CD8-positive, alpha-beta memory T cell (primary cell): ENCODE measurements at regions not wholly inside any gene's neighbourhood (a gene's known extent, or its start where the extent isn't known, plus 50 kb on each side); places are given as distances from the start of the nearest gene placed in this dataset.

Source experiments
- CTCF ChIA-PET: fragments of 350-600 bp; sonication (Branson Sonifier 250); formaldehyde crosslinking; loops from one replicate; lab custom pipeline; 2021; ENCODE audit warnings: antibody characterized with exemption; lab: Charles Lee
- POLR2A ChIA-PET: fragments of 350-600 bp; sonication (Branson Sonifier 250); formaldehyde crosslinking; loops from one replicate; lab custom pipeline; 2021; ENCODE audit warnings: antibody characterized with exemption; lab: Charles Lee
- DNase-seq, 5 donors: peaks; one replicate each; pipeline versions ENCODE4 v3.0.0 to v3.0.0-alpha.2; 2020 to 2022; ENCODE audit warnings: mixed read lengths in 1 of 5
- H3K27ac ChIP-seq: one replicate; pipeline ENCODE4 v1.7.0; 2013; ENCODE audit warnings: low read depth, mild to moderate bottlenecking, low read length, moderate library complexity
- H3K27me3 ChIP-seq: 2 replicates; pipeline ENCODE4 v1.7.0; 2013; ENCODE audit warnings: low read length, mild to moderate bottlenecking; ENCODE audit not compliant: insufficient read depth, poor library complexity, severe bottlenecking
- H3K36me3 ChIP-seq: 2 replicates; pipeline ENCODE4 v1.7.0; 2013; ENCODE audit warnings: mild to moderate bottlenecking, low read length, moderate library complexity; ENCODE audit not compliant: insufficient read depth
- H3K4me1 ChIP-seq: 2 replicates; pipeline ENCODE4 v1.7.0; 2013; ENCODE audit warnings: mild to moderate bottlenecking, low read length, moderate library complexity; ENCODE audit not compliant: insufficient read depth
- H3K4me3 ChIP-seq: 2 replicates; pipeline ENCODE4 v1.7.0; 2013; ENCODE audit warnings: mild to moderate bottlenecking, low read length
- H3K9me3 ChIP-seq: 2 replicates; pipeline ENCODE4 v1.7.0; 2013; ENCODE audit warnings: mild to moderate bottlenecking, low read length
- H3K27ac Mint-ChIP-seq, 8 donors: one replicate each; pipeline ENCODE4 v1.8.0; 2020 to 2021; ENCODE audit warnings: mixed read lengths in 8 of 8, mild to moderate bottlenecking in 6 of 8, inconsistent platforms in 3 of 8, moderate library complexity in 3 of 8
- H3K27me3 Mint-ChIP-seq, 2 donors: one replicate each; pipeline ENCODE4 v1.8.0; 2020 to 2021; ENCODE audit warnings: mixed read lengths in 2 of 2, mild to moderate bottlenecking in 1 of 2, moderate library complexity in 1 of 2
- H3K36me3 Mint-ChIP-seq, 3 donors: one replicate each; pipeline ENCODE4 v1.8.0; 2020 to 2021; ENCODE audit warnings: mixed read lengths in 3 of 3, inconsistent platforms in 1 of 3, mild to moderate bottlenecking in 1 of 3
- H3K4me1 Mint-ChIP-seq, 3 donors: one replicate each; pipeline ENCODE4 v1.8.0; 2020 to 2021; ENCODE audit warnings: mixed read lengths in 3 of 3, inconsistent platforms in 1 of 3, mild to moderate bottlenecking in 1 of 3
- H3K4me3 Mint-ChIP-seq, 7 donors: one replicate each; pipeline ENCODE4 v1.8.0; 2020 to 2021; ENCODE audit warnings: mixed read lengths in 7 of 7, mild to moderate bottlenecking in 6 of 7, moderate library complexity in 4 of 7, inconsistent platforms in 2 of 7
- H3K9me3 Mint-ChIP-seq, 5 donors: one replicate each; pipeline ENCODE4 v1.8.0; 2020 to 2022; ENCODE audit warnings: mixed read lengths in 5 of 5, mild to moderate bottlenecking in 3 of 5, moderate library complexity in 2 of 5, inconsistent platforms in 1 of 5

DNA sequence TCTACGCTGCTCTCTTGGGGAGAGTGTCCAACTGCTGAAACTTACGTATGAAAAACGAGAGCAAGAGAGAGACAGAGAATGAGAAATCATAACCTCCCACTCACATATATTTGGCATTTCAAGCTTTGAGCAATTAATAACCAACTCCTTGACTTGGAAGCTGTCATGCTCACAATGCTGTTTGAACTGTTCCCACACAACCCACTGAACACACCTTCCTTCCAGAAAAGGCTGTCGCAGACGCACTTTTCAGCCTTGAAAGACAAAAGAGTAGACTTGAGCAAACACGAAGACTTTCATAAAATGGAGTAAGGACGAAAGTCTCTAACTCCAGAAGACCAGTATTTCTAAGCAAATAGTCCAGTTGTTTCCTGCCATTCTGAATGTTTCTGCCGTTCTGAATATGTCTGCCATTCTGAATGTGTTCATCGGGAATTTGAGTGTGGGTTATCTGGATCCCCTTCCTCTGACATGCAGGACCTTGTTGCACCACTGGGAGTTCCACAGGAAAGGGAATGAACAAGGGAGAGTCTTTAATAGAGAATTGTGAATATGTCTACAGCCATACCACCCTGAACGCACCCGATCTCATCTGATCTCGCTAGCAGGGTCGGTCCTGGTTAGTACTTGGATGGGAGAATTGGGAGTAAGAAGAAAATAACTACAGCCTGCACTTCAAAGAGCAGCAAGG is 86.2 kb upstream of the BARX2 start:
- H3K27me3 ChIP-seq = no peaks in the 10 kb centered on the region
- Mint-ChIP-seq H3K4me1 (no peaks in the 10 kb centered on the region), H3K36me3 (no peaks in the 10 kb centered on the region), H3K27me3 (peaks cover 6 to 32% of the 10 kb centered on the region in 2 donors), H3K9me3 (no peaks in the 10 kb centered on the region), H3K27ac (peak overlapping the region in 1 of 8 donors; percentile 26), H3K4me3 (no peak overlapping the region)
- no peaks in the 10 kb centered on the region for H3K36me3 ChIP-seq
- no peak overlapping the region for H3K27ac ChIP-seq
- H3K4me3 ChIP-seq = no peak overlapping the region
- H3K9me3 ChIP-seq = no peaks in the 10 kb centered on the region
- CTCF ChIA-PET = no interaction called here
- POLR2A ChIA-PET = no interaction called here
- H3K4me1 ChIP-seq = no peaks in the 10 kb centered on the region
- no peak for DNase-seq

DNA sequence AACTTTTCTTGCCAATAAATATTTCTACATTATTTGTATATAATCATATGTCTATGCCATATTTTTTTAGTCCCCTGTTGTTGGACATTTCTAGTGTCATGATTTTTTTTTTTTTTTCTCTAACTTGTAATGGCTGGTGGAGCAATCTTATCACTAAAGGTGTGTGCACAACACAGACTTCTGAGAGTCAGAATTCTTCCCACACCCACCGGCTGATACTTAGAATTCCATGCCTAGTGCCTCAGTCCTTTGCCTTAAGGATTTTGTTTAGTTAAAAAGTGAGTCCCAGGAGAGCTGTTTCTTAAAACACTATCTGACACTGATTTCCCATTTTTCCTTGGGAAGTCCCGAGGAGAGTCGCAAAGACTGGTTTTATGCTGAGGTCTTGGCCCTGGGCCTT is 87.7 kb upstream of the BARX2 start:
- Mint-ChIP-seq H3K36me3 (peaks cover 0 to 1% (median 0%) of the 10 kb centered on the region in 3 donors), H3K4me3 (no peak overlapping the region), H3K27ac (no peak overlapping the region), H3K27me3 (peaks cover 8 to 41% of the 10 kb centered on the region in 2 donors), H3K9me3 (no peaks in the 10 kb centered on the region), H3K4me1 (no peaks in the 10 kb centered on the region)
- DNase-seq = no peak
- no peaks in the 10 kb centered on the region for H3K36me3 ChIP-seq
- H3K4me1 ChIP-seq = no peaks in the 10 kb centered on the region
- ChIA-PET CTCF (no interaction called here), POLR2A (no interaction called here)
- no peaks in the 10 kb centered on the region for H3K27me3 ChIP-seq
- no peak overlapping the region for H3K4me3 ChIP-seq
- H3K9me3 ChIP-seq = no peaks in the 10 kb centered on the region
- no peak overlapping the region for H3K27ac ChIP-seq

DNA sequence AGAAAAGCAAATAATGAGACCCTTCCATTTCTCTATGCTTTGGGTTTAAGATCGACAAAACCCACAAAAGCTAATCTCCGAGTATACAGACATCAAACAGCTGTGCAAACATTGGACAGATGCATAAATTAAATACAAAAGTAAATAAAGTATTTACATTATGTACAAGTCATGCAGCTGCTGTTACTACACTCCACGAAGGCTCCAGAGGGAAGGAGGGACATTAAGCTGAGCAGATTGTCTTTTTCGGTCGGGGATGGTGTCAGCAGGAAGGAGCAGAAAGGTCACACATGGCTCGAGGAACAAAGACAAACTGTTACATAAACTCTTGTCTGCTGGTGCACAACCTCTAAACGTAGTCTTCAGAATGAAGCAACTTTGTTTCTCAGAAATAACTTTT is 88.8 kb upstream of the BARX2 start:
- Mint-ChIP-seq H3K36me3 (peaks cover 0 to 1% (median 0%) of the 10 kb centered on the region in 3 donors), H3K4me1 (no peaks in the 10 kb centered on the region), H3K27ac (peak overlapping the region in 1 of 8 donors; percentile 5), H3K27me3 (peaks cover 11 to 46% of the 10 kb centered on the region in 2 donors), H3K9me3 (no peaks in the 10 kb centered on the region), H3K4me3 (no peak overlapping the region)
- Histone ChIP-seq H3K4me1 (no peaks in the 10 kb centered on the region), H3K36me3 (no peaks in the 10 kb centered on the region), H3K9me3 (no peaks in the 10 kb centered on the region), H3K27ac (no peak overlapping the region), H3K27me3 (no peaks in the 10 kb centered on the region), H3K4me3 (no peak overlapping the region)
- POLR2A ChIA-PET = no interaction called here
- no peak for DNase-seq
- CTCF ChIA-PET = no interaction called here

DNA sequence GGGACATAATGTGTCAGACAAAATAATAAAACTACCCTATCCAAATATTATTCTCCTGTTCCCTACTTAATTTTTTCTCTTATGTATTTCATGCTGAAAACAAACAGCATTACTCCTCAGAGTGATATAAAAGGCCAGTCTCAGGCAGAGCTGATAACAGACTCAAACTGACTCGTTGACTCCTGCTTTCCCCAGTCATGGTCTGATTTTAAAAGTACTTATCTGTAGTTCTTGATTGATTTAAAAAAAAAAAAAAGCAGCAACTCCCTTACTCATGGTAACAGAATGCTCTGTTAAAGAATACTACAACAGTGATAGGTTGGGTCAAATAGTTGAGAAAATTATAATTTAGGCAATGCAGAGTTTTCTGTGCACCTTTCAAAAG is 90.3 kb upstream of the BARX2 start:
- Histone ChIP-seq H3K9me3 (no peaks in the 10 kb centered on the region), H3K4me3 (no peak overlapping the region), H3K27me3 (no peaks in the 10 kb centered on the region), H3K27ac (no peak overlapping the region), H3K36me3 (no peaks in the 10 kb centered on the region), H3K4me1 (peaks cover 2% of the 10 kb centered on the region)
- H3K27ac Mint-ChIP-seq = no peak overlapping the region
- ChIA-PET CTCF (no interaction called here), POLR2A (no interaction called here)
- H3K27me3 Mint-ChIP-seq = peaks cover 14 to 55% of the 10 kb centered on the region in 2 donors
- peaks cover 0 to 1% (median 0%) of the 10 kb centered on the region in 3 donors for H3K36me3 Mint-ChIP-seq
- DNase-seq = no peak
- H3K4me1 Mint-ChIP-seq = peaks cover 8% of the 10 kb centered on the region in 3 donors
- H3K4me3 Mint-ChIP-seq = no peak overlapping the region
- H3K9me3 Mint-ChIP-seq = no peaks in the 10 kb centered on the region

DNA sequence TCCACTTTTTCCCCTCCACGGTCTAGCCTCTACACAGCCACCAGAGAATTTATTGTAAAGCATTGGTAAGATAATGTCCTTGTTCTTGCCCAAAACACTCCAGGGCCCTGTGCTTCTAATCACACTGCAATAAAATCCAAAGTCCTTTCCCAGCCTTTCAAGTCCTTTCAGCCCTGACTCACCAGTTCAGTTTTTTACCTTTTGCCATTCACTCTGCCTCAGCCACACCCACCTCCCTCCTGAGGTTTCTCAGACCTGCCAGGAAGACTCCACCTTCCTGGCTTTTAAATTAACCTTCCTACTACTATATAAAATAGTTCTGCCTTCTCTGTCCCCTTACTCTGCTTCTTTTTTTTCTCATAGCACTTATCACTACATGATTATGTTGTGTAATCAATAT is 91.0 kb upstream of the ARHGAP32 start:
- DNase-seq = no peak
- no peaks in the 10 kb centered on the region for H3K9me3 ChIP-seq
- no peaks in the 10 kb centered on the region for H3K27me3 ChIP-seq
- Mint-ChIP-seq H3K27me3 (peaks cover 13 to 52% of the 10 kb centered on the region in 2 donors), H3K36me3 (peaks cover 0 to 1% (median 1%) of the 10 kb centered on the region in 3 donors), H3K27ac (peak overlapping the region in 1 of 8 donors; percentile 2), H3K4me3 (peak overlapping the region in 1 of 7 donors; percentile 12), H3K9me3 (peaks cover 0 to 1% (median 0%) of the 10 kb centered on the region in 5 donors), H3K4me1 (peaks cover 17 to 19% (median 18%) of the 10 kb centered on the region in 3 donors)
- H3K36me3 ChIP-seq = no peaks in the 10 kb centered on the region
- no peak overlapping the region for H3K27ac ChIP-seq
- POLR2A ChIA-PET = no interaction called here
- peaks cover 10% of the 10 kb centered on the region for H3K4me1 ChIP-seq
- CTCF ChIA-PET = no interaction called here
- no peak overlapping the region for H3K4me3 ChIP-seq

DNA sequence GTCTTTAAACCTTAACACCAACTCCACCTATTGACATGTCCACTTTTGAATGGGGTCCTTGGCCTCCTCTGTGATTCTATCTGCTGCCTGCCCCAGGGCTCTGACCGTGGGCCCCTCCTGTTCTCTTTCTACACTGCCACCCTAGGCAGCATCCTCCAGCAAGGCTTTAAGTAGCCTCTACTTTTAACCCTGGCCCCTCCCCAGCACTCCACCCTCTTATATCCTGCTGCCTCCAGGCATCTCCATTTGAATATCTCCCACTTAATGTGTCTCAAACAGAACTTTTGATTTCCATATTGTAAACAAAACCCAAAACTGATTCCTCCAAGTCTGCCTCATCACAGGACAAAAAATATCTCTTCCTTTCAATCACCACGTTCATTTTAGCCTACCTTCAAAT is 90.5 kb upstream of the ARHGAP32 start:
- Histone ChIP-seq H3K36me3 (no peaks in the 10 kb centered on the region), H3K27me3 (no peaks in the 10 kb centered on the region), H3K4me3 (no peak overlapping the region), H3K27ac (no peak overlapping the region), H3K4me1 (peaks cover 12% of the 10 kb centered on the region), H3K9me3 (no peaks in the 10 kb centered on the region)
- peaks cover 0 to 1% (median 0%) of the 10 kb centered on the region in 5 donors for H3K9me3 Mint-ChIP-seq
- peaks cover 18 to 52% of the 10 kb centered on the region in 2 donors for H3K27me3 Mint-ChIP-seq
- ChIA-PET POLR2A (no interaction called here), CTCF (no interaction called here)
- peaks cover 17 to 24% (median 23%) of the 10 kb centered on the region in 3 donors for H3K4me1 Mint-ChIP-seq
- peaks cover 0 to 1% (median 1%) of the 10 kb centered on the region in 3 donors for H3K36me3 Mint-ChIP-seq
- peak overlapping the region in 2 of 7 donors; percentile 28 to 51 for H3K4me3 Mint-ChIP-seq
- DNase-seq = no peak
- H3K27ac Mint-ChIP-seq = peak overlapping the region in 1 of 8 donors; percentile 43

DNA sequence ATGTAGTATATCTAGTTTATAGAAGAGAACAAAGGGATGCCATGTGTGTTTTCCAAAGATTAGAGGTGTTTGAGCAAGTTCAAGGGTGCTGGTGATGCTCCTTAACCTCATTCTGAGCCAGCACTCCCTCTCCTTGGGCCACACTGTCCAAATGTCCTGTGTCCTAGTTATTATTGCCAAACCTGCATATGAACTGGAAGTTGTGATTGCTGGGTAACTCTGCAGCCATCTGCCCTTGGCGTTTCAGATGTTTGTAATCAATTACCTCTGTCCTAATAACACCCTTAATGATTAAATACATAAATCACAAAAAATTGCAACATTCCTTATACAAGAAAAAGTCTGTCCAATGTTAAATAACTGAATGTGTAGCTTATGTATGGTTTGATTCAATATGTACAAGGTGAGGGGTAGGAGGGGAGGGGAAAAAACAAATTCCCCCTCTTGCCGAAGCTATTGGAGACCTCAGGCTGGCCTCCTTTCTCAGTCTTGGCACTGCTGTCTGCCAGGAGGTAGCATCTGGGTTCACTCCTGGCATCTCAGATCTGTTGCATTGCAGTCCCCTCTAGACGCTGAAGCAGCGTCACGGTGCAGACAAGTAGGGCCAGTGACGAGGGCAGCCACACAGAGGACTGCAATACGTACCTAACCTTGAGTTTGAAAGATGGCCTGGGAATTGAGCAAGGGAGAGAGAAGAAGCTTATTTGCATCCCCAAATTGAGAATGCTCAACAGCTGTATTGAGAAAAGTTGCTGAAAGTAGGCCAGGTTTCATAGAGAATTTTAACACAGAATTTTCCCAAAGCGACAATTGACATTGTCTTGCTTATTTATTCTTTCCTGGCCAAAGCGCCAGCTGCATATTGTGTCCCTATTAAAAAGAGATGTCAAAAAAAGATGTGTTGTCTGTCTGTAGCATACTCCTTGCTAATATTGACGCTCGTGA is 89.6 kb upstream of the ARHGAP32 start:
- peaks cover 0 to 4% (median 0%) of the 10 kb centered on the region in 5 donors for H3K9me3 Mint-ChIP-seq
- H3K27ac Mint-ChIP-seq = peak overlapping the region in 1 of 8 donors; percentile 71
- H3K4me1 Mint-ChIP-seq = peaks cover 20 to 27% (median 26%) of the 10 kb centered on the region in 3 donors
- Histone ChIP-seq H3K4me1 (peaks cover 12% of the 10 kb centered on the region), H3K36me3 (no peaks in the 10 kb centered on the region), H3K9me3 (no peaks in the 10 kb centered on the region), H3K27ac (no peak overlapping the region), H3K4me3 (no peak overlapping the region), H3K27me3 (peaks cover 5% of the 10 kb centered on the region)
- no peak for DNase-seq
- peak overlapping the region in 3 of 7 donors; percentile 6 to 51 (median 15) for H3K4me3 Mint-ChIP-seq
- peaks cover 0 to 1% (median 1%) of the 10 kb centered on the region in 3 donors for H3K36me3 Mint-ChIP-seq
- CTCF ChIA-PET = no interaction called here
- POLR2A ChIA-PET = no interaction called here
- H3K27me3 Mint-ChIP-seq = peaks cover 26 to 61% of the 10 kb centered on the region in 2 donors
